ENCODE measurements at regions not wholly inside any gene's neighbourhood (a gene's known extent, or its start where the extent isn't known, plus 50 kb on each side); places are given as distances from the start of the nearest gene placed in this dataset.

- TF ChIP-seq EZH2 (IDR thresholded peaks at IDR 0.05; ENCODE audit: insufficient read depth, low read length): no peak
- TF ChIP-seq CTCF (IDR thresholded peaks at IDR 0.05; ENCODE audit: insufficient read depth, low read depth, low read length): no peak
- Mint-ChIP-seq H3K27ac (ENCODE audit: unreplicated experiment) (no peak overlapping the region), H3K27me3 (ENCODE audit: low read depth, unreplicated experiment) (no peaks in the 10 kb centered on the region), H3K9me3 (ENCODE audit: unreplicated experiment) (peaks cover 15% of the 10 kb centered on the region), H3K4me1 (ENCODE audit: low read depth, unreplicated experiment) (no peaks in the 10 kb centered on the region), H3K4me3 (ENCODE audit: unreplicated experiment) (no peak overlapping the region), H3K36me3 (ENCODE audit: low read depth, unreplicated experiment) (no peaks in the 10 kb centered on the region)
- DNase-seq (ENCODE audit: low read depth): no peak
- Histone ChIP-seq H2AFZ (ENCODE audit: low read depth, low read length) (no peak overlapping the region), H3K27me3 (ENCODE audit: insufficient read depth, low read length) (no peaks in the 10 kb centered on the region), H3K4me1 (ENCODE audit: insufficient read depth, low read length) (no peaks in the 10 kb centered on the region), H3K9me3 (ENCODE audit: insufficient read depth, low read depth, low read length) (peaks cover 7% of the 10 kb centered on the region), H3K4me3 (ENCODE audit: insufficient read depth, low read depth, low read length) (no peak overlapping the region), H4K20me1 (ENCODE audit: insufficient read depth, low read length) (no peaks in the 10 kb centered on the region), H3K36me3 (ENCODE audit: insufficient read depth, low read length) (no peaks in the 10 kb centered on the region), H3K79me2 (ENCODE audit: insufficient read depth, low read length) (no peaks in the 10 kb centered on the region), H3K27ac (ENCODE audit: low read depth, low read length) (no peak overlapping the region), H3K9ac (ENCODE audit: low read length) (no peak overlapping the region), H3K4me2 (ENCODE audit: low read length) (no peak overlapping the region)
- no peak for FAIRE-seq
Observed at GRCh38 chr7:153397459-153397858, 637.9 kb downstream of the ACTR3B start.

- Mint-ChIP-seq H3K9me3 (ENCODE audit: unreplicated experiment) (peaks cover 15% of the 10 kb centered on the region), H3K27ac (ENCODE audit: unreplicated experiment) (no peak overlapping the region), H3K4me1 (ENCODE audit: low read depth, unreplicated experiment) (no peaks in the 10 kb centered on the region), H3K27me3 (ENCODE audit: low read depth, unreplicated experiment) (no peaks in the 10 kb centered on the region), H3K36me3 (ENCODE audit: low read depth, unreplicated experiment) (no peaks in the 10 kb centered on the region), H3K4me3 (ENCODE audit: unreplicated experiment) (no peak overlapping the region)
- FAIRE-seq: no peak
- TF ChIP-seq EZH2 (IDR thresholded peaks at IDR 0.05; ENCODE audit: insufficient read depth, low read length): no peak
- TF ChIP-seq CTCF (IDR thresholded peaks at IDR 0.05; ENCODE audit: insufficient read depth, low read depth, low read length): no peak
- Histone ChIP-seq H2AFZ (ENCODE audit: low read depth, low read length) (no peak overlapping the region), H3K36me3 (ENCODE audit: insufficient read depth, low read length) (no peaks in the 10 kb centered on the region), H3K27ac (ENCODE audit: low read depth, low read length) (no peak overlapping the region), H3K79me2 (ENCODE audit: insufficient read depth, low read length) (no peaks in the 10 kb centered on the region), H3K4me3 (ENCODE audit: insufficient read depth, low read depth, low read length) (no peak overlapping the region), H3K4me2 (ENCODE audit: low read length) (no peak overlapping the region), H3K27me3 (ENCODE audit: insufficient read depth, low read length) (no peaks in the 10 kb centered on the region), H3K9me3 (ENCODE audit: insufficient read depth, low read depth, low read length) (peaks cover 11% of the 10 kb centered on the region), H3K4me1 (ENCODE audit: insufficient read depth, low read length) (no peaks in the 10 kb centered on the region), H4K20me1 (ENCODE audit: insufficient read depth, low read length) (no peaks in the 10 kb centered on the region), H3K9ac (ENCODE audit: low read length) (no peak overlapping the region)
- no peak for DNase-seq (ENCODE audit: low read depth)
Observed at GRCh38 chr7:153397906-153398305, 638.4 kb downstream of the ACTR3B start.

- Histone ChIP-seq H3K9me3 (ENCODE audit: insufficient read depth, low read depth, low read length) (peaks cover 16% of the 10 kb centered on the region), H3K27ac (ENCODE audit: low read depth, low read length) (no peak overlapping the region), H3K27me3 (ENCODE audit: insufficient read depth, low read length) (no peaks in the 10 kb centered on the region), H3K4me1 (ENCODE audit: insufficient read depth, low read length) (no peaks in the 10 kb centered on the region), H3K79me2 (ENCODE audit: insufficient read depth, low read length) (no peaks in the 10 kb centered on the region), H3K9ac (ENCODE audit: low read length) (no peak overlapping the region), H3K36me3 (ENCODE audit: insufficient read depth, low read length) (no peaks in the 10 kb centered on the region), H4K20me1 (ENCODE audit: insufficient read depth, low read length) (no peaks in the 10 kb centered on the region), H2AFZ (ENCODE audit: low read depth, low read length) (no peak overlapping the region), H3K4me3 (ENCODE audit: insufficient read depth, low read depth, low read length) (no peak overlapping the region), H3K4me2 (ENCODE audit: low read length) (no peak overlapping the region)
- TF ChIP-seq EZH2 (IDR thresholded peaks at IDR 0.05; ENCODE audit: insufficient read depth, low read length): no peak
- no peak for TF ChIP-seq CTCF (IDR thresholded peaks at IDR 0.05; ENCODE audit: insufficient read depth, low read depth, low read length)
- FAIRE-seq (no peak), DNase-seq (ENCODE audit: low read depth) (no peak)
- Mint-ChIP-seq H3K27me3 (ENCODE audit: low read depth, unreplicated experiment) (no peaks in the 10 kb centered on the region), H3K9me3 (ENCODE audit: unreplicated experiment) (peaks cover 15% of the 10 kb centered on the region), H3K36me3 (ENCODE audit: low read depth, unreplicated experiment) (no peaks in the 10 kb centered on the region), H3K27ac (ENCODE audit: unreplicated experiment) (no peak overlapping the region), H3K4me1 (ENCODE audit: low read depth, unreplicated experiment) (no peaks in the 10 kb centered on the region), H3K4me3 (ENCODE audit: unreplicated experiment) (no peak overlapping the region)
Observed at GRCh38 chr7:153398370-153398769, 638.8 kb downstream of the ACTR3B start.
